ENCODE measurements at regions not wholly inside any gene's neighbourhood (a gene's known extent, or its start where the extent isn't known, plus 50 kb on each side); places are given as distances from the start of the nearest gene placed in this dataset.

- TF ChIP-seq POLR2AphosphoS5 (IDR thresholded peaks at IDR 0.05) (no peak), CTCF (IDR thresholded peaks at IDR 0.05 in 8 of 11, conservative IDR thresholded peaks at IDR 0.05 in 3 of 11) (no peak)
Measured at GRCh38 chr2:9736021-9736420, 105.2 kb upstream of the YWHAQ start.
